Hindlimb muscle (tissue), 1 donor: ENCODE measurements at regions not wholly inside any gene's neighbourhood (a gene's known extent, or its start where the extent isn't known, plus 50 kb on each side); places are given as distances from the start of the nearest gene placed in this dataset.
A peak's percentile ranks its signal among the peaks of the same experiment; 100 is the strongest.

ENCODE experiments used
- DNase-seq: peaks from one replicate; pipeline ENCODE4 v3.0.0-alpha.2; 2013

GRCh38 chr6:10030942-10031537 is 383.8 kb downstream of the TFAP2A start:
- DNase-seq: no peak

- DNase-seq: no peak
Measured at GRCh38 chr6:10028222-10028621, 386.7 kb downstream of the TFAP2A start.

GRCh38 chr6:10019851-10020250 is 395.0 kb downstream of the TFAP2A start:
- no peak for DNase-seq

- DNase-seq: peak; percentile 53
Measured at GRCh38 chr6:10014557-10014956, 400.3 kb downstream of the TFAP2A start.

- no peak for DNase-seq
Measured at GRCh38 chr6:10000551-10000950, 414.3 kb downstream of the TFAP2A start.

GRCh38 chr6:9999796-10000195 is 415.1 kb downstream of the TFAP2A start:
- DNase-seq: no peak

GRCh38 chr6:9986273-9986672 is 428.6 kb downstream of the TFAP2A start:
- DNase-seq: no peak

- DNase-seq: no peak
Measured at GRCh38 chr6:9985481-9985880, 429.4 kb downstream of the TFAP2A start.

GRCh38 chr6:9984607-9985006 is 430.3 kb downstream of the TFAP2A start:
- DNase-seq: no peak

- DNase-seq: no peak
Measured at GRCh38 chr6:9983168-9983567, 431.7 kb downstream of the TFAP2A start.

- DNase-seq: no peak
Measured at GRCh38 chr6:9982215-9982614, 432.7 kb downstream of the TFAP2A start.

GRCh38 chr6:9979996-9980395 is 434.9 kb downstream of the TFAP2A start:
- no peak for DNase-seq

- DNase-seq: no peak
Measured at GRCh38 chr6:9978480-9978879, 436.4 kb downstream of the TFAP2A start.

GRCh38 chr6:9977411-9977810 is 437.5 kb downstream of the TFAP2A start:
- no peak for DNase-seq

- no peak for DNase-seq
Measured at GRCh38 chr6:9961646-9962045, 453.2 kb downstream of the TFAP2A start.

GRCh38 chr6:9957215-9957759 is 457.6 kb downstream of the TFAP2A start:
- DNase-seq: no peak

GRCh38 chr6:9948678-9949077 is 466.2 kb downstream of the TFAP2A start:
- DNase-seq: peak; percentile 19

GRCh38 chr6:9943986-9944385 is 470.9 kb downstream of the TFAP2A start:
- DNase-seq: no peak

GRCh38 chr6:9943026-9943425 is 471.8 kb downstream of the TFAP2A start:
- DNase-seq: no peak

- no peak for DNase-seq
Measured at GRCh38 chr6:9942131-9942530, 472.7 kb downstream of the TFAP2A start.

GRCh38 chr6:9938801-9939200 is 476.1 kb downstream of the TFAP2A start:
- DNase-seq: no peak

- DNase-seq: no peak
Measured at GRCh38 chr6:9937031-9937763, 477.7 kb downstream of the TFAP2A start.

GRCh38 chr6:9936551-9936950 is 478.3 kb downstream of the TFAP2A start:
- DNase-seq: no peak

- no peak for DNase-seq
Measured at GRCh38 chr6:9933677-9934076, 481.2 kb downstream of the TFAP2A start.
